ENCODE measurements at regions not wholly inside any gene's neighbourhood (a gene's known extent, or its start where the extent isn't known, plus 50 kb on each side); places are given as distances from the start of the nearest gene placed in this dataset.

GRCh38 chr4:130393642-130394041, 1297.7 kb downstream of the C4orf33 start:
- DNase-seq (ENCODE audit: low read depth in 4 of 4, low spot score in 3 of 4): no peak

- no peak for DNase-seq (ENCODE audit: low read depth in 4 of 4, low spot score in 3 of 4)
These were observed 1299.9 kb downstream of the C4orf33 start for GRCh38 chr4:130395871-130396270.

GRCh38 chr4:130403221-130403620, 1307.3 kb downstream of the C4orf33 start:
- no peak for DNase-seq (ENCODE audit: low read depth in 4 of 4, low spot score in 3 of 4)

GRCh38 chr4:130416228-130416627, 1320.3 kb downstream of the C4orf33 start:
- DNase-seq (ENCODE audit: low read depth in 4 of 4, low spot score in 3 of 4): no peak

GRCh38 chr4:130419211-130419975, 1323.4 kb downstream of the C4orf33 start:
- DNase-seq (ENCODE audit: low read depth in 4 of 4, low spot score in 3 of 4): no peak

- no peak for DNase-seq (ENCODE audit: low read depth in 4 of 4, low spot score in 3 of 4)
These were observed 1326.3 kb downstream of the C4orf33 start for GRCh38 chr4:130422261-130422660.

GRCh38 chr4:130424211-130424610, 1328.3 kb downstream of the C4orf33 start:
- DNase-seq (ENCODE audit: low read depth in 4 of 4, low spot score in 3 of 4): no peak

- DNase-seq (ENCODE audit: low read depth in 4 of 4, low spot score in 3 of 4): no peak
These were observed 1336.3 kb downstream of the C4orf33 start for GRCh38 chr4:130432289-130432688.

- DNase-seq (ENCODE audit: low read depth in 4 of 4, low spot score in 3 of 4): no peak
These were observed 1353.8 kb downstream of the C4orf33 start for GRCh38 chr4:130449741-130450140.

GRCh38 chr4:130468340-130468739, 1372.4 kb downstream of the C4orf33 start:
- no peak for DNase-seq (ENCODE audit: low read depth in 4 of 4, low spot score in 3 of 4)

GRCh38 chr4:130478406-130478805, 1382.5 kb downstream of the C4orf33 start:
- no peak for DNase-seq (ENCODE audit: low read depth in 4 of 4, low spot score in 3 of 4)

GRCh38 chr4:130479020-130479419, 1383.1 kb downstream of the C4orf33 start:
- no peak for DNase-seq (ENCODE audit: low read depth in 4 of 4, low spot score in 3 of 4)

- no peak for DNase-seq (ENCODE audit: low read depth in 4 of 4, low spot score in 3 of 4)
These were observed 1383.7 kb downstream of the C4orf33 start for GRCh38 chr4:130479674-130480073.

GRCh38 chr4:130484826-130485225, 1388.9 kb downstream of the C4orf33 start:
- no peak for DNase-seq (ENCODE audit: low read depth in 4 of 4, low spot score in 3 of 4)

- DNase-seq (ENCODE audit: low read depth in 4 of 4, low spot score in 3 of 4): no peak
These were observed 1389.4 kb downstream of the C4orf33 start for GRCh38 chr4:130485371-130485770.

- DNase-seq (ENCODE audit: low read depth in 4 of 4, low spot score in 3 of 4): no peak
These were observed 1390.2 kb downstream of the C4orf33 start for GRCh38 chr4:130486186-130486585.

GRCh38 chr4:130486841-130487240, 1390.9 kb downstream of the C4orf33 start:
- DNase-seq (ENCODE audit: low read depth in 4 of 4, low spot score in 3 of 4): no peak

- DNase-seq (ENCODE audit: low read depth in 4 of 4, low spot score in 3 of 4): no peak
These were observed 1414.7 kb downstream of the C4orf33 start for GRCh38 chr4:130510661-130511060.

- DNase-seq (ENCODE audit: low read depth in 4 of 4, low spot score in 3 of 4): no peak
These were observed 1415.8 kb downstream of the C4orf33 start for GRCh38 chr4:130511776-130512175.

- no peak for DNase-seq (ENCODE audit: low read depth in 4 of 4, low spot score in 3 of 4)
These were observed 1428.1 kb downstream of the C4orf33 start for GRCh38 chr4:130524057-130524456.

- DNase-seq (ENCODE audit: low read depth in 4 of 4, low spot score in 3 of 4): no peak
These were observed 1434.6 kb downstream of the C4orf33 start for GRCh38 chr4:130530505-130530904.

- DNase-seq (ENCODE audit: low read depth in 4 of 4, low spot score in 3 of 4): no peak
These were observed 1438.7 kb downstream of the C4orf33 start for GRCh38 chr4:130534651-130535050.

- no peak for DNase-seq (ENCODE audit: low read depth in 4 of 4, low spot score in 3 of 4)
These were observed 1447.0 kb downstream of the C4orf33 start for GRCh38 chr4:130542953-130543352.
